Brain microvascular endothelial cell (primary cell): ENCODE measurements at regions not wholly inside any gene's neighbourhood (a gene's known extent, or its start where the extent isn't known, plus 50 kb on each side); places are given as distances from the start of the nearest gene placed in this dataset.

ENCODE experiments used
- DNase-seq: peaks from one replicate; pipeline ENCODE4 v3.0.0-alpha.2; 2020
- H3K27ac ChIP-seq: fragments of 250-450 bp; sonication (Bioruptor Pico); 2 replicates; pipeline ENCODE4 v1.5.1; 2020; ENCODE audit warnings: mild to moderate bottlenecking, moderate library complexity
- H3K27me3 ChIP-seq: fragments of 250-450 bp; sonication (Bioruptor Pico); replicated peaks from 2 replicates; pipeline ENCODE4 v1.5.1; 2020; ENCODE audit warnings: mild to moderate bottlenecking
- H3K36me3 ChIP-seq: fragments of 250-450 bp; sonication (Bioruptor Pico); replicated peaks from 2 replicates; pipeline ENCODE4 v1.5.1; 2020; ENCODE audit warnings: mild to moderate bottlenecking
- H3K4me3 ChIP-seq: 2 replicates; pipeline ENCODE4 v1.5.1; 2011; ENCODE audit warnings: low read depth, mild to moderate bottlenecking, control low read depth, low read length, moderate library complexity
- in situ Hi-C: cut with HindIII; loops from 2 replicates; pipeline ENCODE4 v1.10.0; 2017; ENCODE audit warnings: low sequenced_read_pairs, low pct_ligation_motif_present
- TF ChIP-seq, protein P1 (sequence below): IDR thresholded peaks from 2 replicates; pipeline ENCODE4 v1.5.1; 2011; ENCODE audit warnings: low read depth, mild to moderate bottlenecking, moderate library complexity, low read length, control low read depth, inconsistent platforms; ENCODE audit errors: missing control alignments

DNA sequence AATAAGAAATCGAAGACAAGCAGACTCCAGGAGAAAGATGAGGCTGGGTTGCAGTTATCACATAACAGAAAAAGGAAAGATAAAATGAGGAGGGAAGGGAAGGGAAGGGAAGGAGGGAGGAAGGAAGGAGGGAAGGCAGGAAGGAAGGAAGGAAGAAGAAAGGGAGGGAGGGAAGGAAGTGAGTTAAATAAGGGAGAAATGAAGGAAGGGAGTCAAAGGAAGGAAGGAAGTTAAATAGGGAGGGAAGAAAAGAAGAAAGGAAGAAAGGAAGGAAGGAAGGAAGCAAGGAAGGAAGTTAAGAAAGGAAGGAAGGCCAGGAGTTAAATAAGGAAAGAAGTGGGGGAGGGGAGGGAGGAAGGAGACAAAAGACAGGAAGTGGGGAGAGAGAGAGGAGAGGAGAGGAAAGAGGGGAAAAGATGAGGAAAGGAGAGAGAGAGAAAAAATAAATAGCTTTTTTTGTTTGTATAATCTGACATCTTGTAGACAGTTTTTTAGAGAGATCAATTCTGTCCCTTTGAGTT lies 679.6 kb downstream of the HS3ST4 start:
- no peak for DNase-seq
- Histone ChIP-seq H3K27ac (no peak overlapping the region), H3K27me3 (no peaks in the 10 kb centered on the region), H3K4me3 (no peak overlapping the region), H3K36me3 (no peaks in the 10 kb centered on the region)
- TF ChIP-seq, protein P1, sequence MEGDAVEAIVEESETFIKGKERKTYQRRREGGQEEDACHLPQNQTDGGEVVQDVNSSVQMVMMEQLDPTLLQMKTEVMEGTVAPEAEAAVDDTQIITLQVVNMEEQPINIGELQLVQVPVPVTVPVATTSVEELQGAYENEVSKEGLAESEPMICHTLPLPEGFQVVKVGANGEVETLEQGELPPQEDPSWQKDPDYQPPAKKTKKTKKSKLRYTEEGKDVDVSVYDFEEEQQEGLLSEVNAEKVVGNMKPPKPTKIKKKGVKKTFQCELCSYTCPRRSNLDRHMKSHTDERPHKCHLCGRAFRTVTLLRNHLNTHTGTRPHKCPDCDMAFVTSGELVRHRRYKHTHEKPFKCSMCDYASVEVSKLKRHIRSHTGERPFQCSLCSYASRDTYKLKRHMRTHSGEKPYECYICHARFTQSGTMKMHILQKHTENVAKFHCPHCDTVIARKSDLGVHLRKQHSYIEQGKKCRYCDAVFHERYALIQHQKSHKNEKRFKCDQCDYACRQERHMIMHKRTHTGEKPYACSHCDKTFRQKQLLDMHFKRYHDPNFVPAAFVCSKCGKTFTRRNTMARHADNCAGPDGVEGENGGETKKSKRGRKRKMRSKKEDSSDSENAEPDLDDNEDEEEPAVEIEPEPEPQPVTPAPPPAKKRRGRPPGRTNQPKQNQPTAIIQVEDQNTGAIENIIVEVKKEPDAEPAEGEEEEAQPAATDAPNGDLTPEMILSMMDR = no peak
- in situ Hi-C loops = no loop called here

DNA sequence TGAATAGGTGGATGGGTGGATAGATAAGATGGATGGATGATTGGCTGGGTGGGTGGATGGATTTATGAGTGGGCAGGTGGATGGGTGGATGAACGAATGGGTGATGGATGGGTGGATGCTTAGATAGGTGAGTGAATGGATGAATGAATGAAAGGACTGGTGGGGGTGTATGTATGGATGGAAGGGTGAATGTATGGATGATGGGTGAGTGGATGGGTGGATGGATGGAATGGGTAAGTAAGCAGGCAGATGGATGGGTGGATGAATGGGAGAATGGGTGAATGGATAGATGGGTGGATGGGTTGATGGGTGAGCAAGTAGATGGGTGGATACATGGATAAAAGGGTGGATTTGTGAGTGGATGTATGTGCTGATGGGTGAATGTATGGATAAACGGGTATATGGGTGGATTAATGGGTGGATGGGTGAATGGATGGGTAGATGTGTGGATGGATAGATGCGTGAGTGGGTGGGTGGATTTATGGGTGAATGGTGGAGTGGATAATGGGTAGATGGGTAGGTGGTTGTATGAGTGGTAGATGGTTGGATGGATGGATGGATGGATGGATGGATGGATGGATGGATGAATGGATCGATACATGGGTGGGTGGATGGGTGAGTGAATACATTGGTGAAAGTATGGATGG lies 682.6 kb downstream of the HS3ST4 start:
- Histone ChIP-seq H3K27me3 (no peaks in the 10 kb centered on the region), H3K36me3 (no peaks in the 10 kb centered on the region), H3K27ac (no peak overlapping the region), H3K4me3 (no peak overlapping the region)
- TF ChIP-seq, protein P1 = no peak
- no peak for DNase-seq
- in situ Hi-C loops = no loop called here

DNA sequence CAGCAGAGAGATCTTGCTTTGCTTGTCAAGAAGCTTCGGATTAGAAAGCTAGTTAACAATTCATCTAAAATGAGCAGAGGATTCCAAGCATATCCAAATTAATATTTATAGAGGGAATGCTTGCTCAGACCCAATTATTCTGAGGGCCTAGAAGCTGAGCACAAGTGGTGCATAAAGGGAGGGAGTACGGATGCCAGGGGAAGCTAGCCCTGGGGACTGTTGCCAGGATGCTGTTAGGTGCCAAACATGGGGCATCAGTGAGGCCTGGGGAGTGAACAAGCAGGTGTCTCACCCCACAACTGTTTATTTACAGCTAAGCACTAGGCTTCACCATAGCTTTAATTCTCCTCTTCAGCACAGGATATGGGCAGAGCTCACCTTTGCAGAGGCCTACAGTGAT lies 684.1 kb upstream of the C16orf82 start:
- TF ChIP-seq, protein P1 = no peak
- Histone ChIP-seq H3K36me3 (no peaks in the 10 kb centered on the region), H3K27ac (no peak overlapping the region), H3K4me3 (no peak overlapping the region), H3K27me3 (no peaks in the 10 kb centered on the region)
- no peak for DNase-seq
- in situ Hi-C loops = no loop called here

DNA sequence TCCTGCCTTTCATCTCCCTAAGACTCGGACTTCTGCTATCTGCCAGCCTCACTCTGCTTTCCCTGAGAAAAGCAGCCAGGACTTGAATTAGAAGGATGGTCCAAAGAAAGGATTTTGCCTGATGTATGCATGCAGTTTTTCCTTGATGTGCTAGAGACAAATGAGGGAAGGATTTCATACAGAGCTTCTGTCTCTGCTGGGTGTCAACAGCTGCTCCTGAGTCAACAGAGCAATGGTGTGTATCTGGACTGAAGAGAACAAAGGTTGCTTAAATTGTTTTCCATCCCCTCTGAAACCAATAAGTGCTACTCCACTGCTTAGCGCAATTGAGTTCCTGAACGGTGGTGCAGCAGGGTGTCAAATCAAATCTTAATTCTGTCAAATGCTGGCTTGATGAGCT lies 680.6 kb upstream of the C16orf82 start:
- Histone ChIP-seq H3K4me3 (no peak overlapping the region), H3K27me3 (no peaks in the 10 kb centered on the region), H3K27ac (no peak overlapping the region), H3K36me3 (no peaks in the 10 kb centered on the region)
- no peak for DNase-seq
- TF ChIP-seq, protein P1 = no peak
- in situ Hi-C loops = no loop called here

DNA sequence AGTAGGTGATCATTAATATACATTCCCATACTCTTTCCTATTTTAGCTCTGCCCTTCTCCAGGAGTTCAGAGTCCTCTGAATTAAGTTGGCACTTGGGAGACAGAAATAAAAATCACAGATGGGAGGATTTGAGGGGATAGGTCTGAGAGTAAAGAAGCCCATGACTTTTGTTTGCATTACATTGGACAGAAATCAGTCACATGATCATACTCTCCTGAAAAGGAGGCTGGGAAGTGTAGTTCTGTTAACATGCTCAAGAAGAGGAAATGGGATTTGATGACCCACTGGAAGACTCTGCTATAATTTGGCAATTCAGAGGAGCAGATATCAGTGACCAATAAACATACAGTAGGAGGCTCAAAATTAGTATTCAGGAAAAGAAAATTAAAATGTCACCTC lies 674.9 kb upstream of the C16orf82 start:
- in situ Hi-C loops = no loop called here
- Histone ChIP-seq H3K36me3 (no peaks in the 10 kb centered on the region), H3K27me3 (no peaks in the 10 kb centered on the region), H3K27ac (no peak overlapping the region), H3K4me3 (no peak overlapping the region)
- DNase-seq = no peak
- TF ChIP-seq, protein P1 = no peak

DNA sequence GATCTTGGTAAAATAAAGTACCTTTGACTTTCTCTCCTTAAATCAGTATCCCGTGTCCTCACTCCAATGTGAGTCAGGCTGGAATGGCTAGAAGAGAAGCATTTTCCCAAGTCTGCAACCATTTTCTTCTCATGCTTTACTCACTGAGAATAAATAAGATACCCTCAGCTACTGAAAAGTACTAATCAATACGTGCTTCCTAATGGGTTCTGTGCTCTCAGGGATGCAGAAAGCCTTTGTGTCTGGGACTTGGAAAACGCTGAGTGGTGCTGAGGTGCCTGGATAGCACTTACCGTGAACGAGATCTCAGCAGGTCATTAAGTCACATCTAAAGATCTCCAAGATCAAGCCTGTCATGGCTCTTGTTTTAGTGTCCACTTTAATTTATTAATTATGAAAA lies 672.3 kb upstream of the C16orf82 start:
- Histone ChIP-seq H3K36me3 (no peaks in the 10 kb centered on the region), H3K4me3 (no peak overlapping the region), H3K27me3 (no peaks in the 10 kb centered on the region), H3K27ac (no peak overlapping the region)
- no peak for DNase-seq
- TF ChIP-seq, protein P1 = no peak
- in situ Hi-C loops = no loop called here
